ENCODE measurements at regions not wholly inside any gene's neighbourhood (a gene's known extent, or its start where the extent isn't known, plus 50 kb on each side); places are given as distances from the start of the nearest gene placed in this dataset.

GRCh38 chr7:142372727-142373126 is 114.9 kb upstream of the PRSS58 start:
- no peak overlapping the region for H3K4me3 ChIP-seq (ENCODE audit: low read depth, low read length)
- TF ChIP-seq CTCF (IDR thresholded peaks at IDR 0.05; ENCODE audit: insufficient read depth, low read depth, low read length, missing control alignments) = no peak
- DNase-seq (ENCODE audit: low read depth) = no peak

GRCh38 chr7:142371586-142372377 is 113.9 kb upstream of the PRSS58 start:
- no peak for DNase-seq (ENCODE audit: low read depth)
- H3K4me3 ChIP-seq (ENCODE audit: low read depth, low read length) = no peak overlapping the region
- no peak for TF ChIP-seq CTCF (IDR thresholded peaks at IDR 0.05; ENCODE audit: insufficient read depth, low read depth, low read length, missing control alignments)

- no peak for TF ChIP-seq CTCF (IDR thresholded peaks at IDR 0.05; ENCODE audit: insufficient read depth, low read depth, low read length, missing control alignments)
- DNase-seq (ENCODE audit: low read depth) = no peak
- H3K4me3 ChIP-seq (ENCODE audit: low read depth, low read length) = no peak overlapping the region
Observed at GRCh38 chr7:142365410-142365842, 107.6 kb upstream of the PRSS58 start.

GRCh38 chr7:142364551-142364950 is 106.7 kb upstream of the PRSS58 start:
- H3K4me3 ChIP-seq (ENCODE audit: low read depth, low read length) = no peak overlapping the region
- TF ChIP-seq CTCF (IDR thresholded peaks at IDR 0.05; ENCODE audit: insufficient read depth, low read depth, low read length, missing control alignments) = no peak
- DNase-seq (ENCODE audit: low read depth) = no peak

- no peak for TF ChIP-seq CTCF (IDR thresholded peaks at IDR 0.05; ENCODE audit: insufficient read depth, low read depth, low read length, missing control alignments)
- no peak overlapping the region for H3K4me3 ChIP-seq (ENCODE audit: low read depth, low read length)
- no peak for DNase-seq (ENCODE audit: low read depth)
Observed at GRCh38 chr7:142362349-142362748, 104.5 kb upstream of the PRSS58 start.

GRCh38 chr7:142359694-142360279 is 101.9 kb upstream of the PRSS58 start:
- TF ChIP-seq CTCF (IDR thresholded peaks at IDR 0.05; ENCODE audit: insufficient read depth, low read depth, low read length, missing control alignments) = no peak
- DNase-seq (ENCODE audit: low read depth) = no peak
- H3K4me3 ChIP-seq (ENCODE audit: low read depth, low read length) = no peak overlapping the region

All from GM12865 (cell line).